H9 (cell line): ENCODE measurements at regions not wholly inside any gene's neighbourhood (a gene's known extent, or its start where the extent isn't known, plus 50 kb on each side); places are given as distances from the start of the nearest gene placed in this dataset.

Source experiments
- DNase-seq: peaks from one replicate; pipeline ENCODE4 v3.0.0-alpha.2; 2017
- H2AFZ ChIP-seq: one replicate; pipeline ENCODE4 v1.6.1; 2013; ENCODE audit warnings: mild to moderate bottlenecking, low read length, control low read depth, moderate library complexity
- H2AK5ac ChIP-seq: 2 replicates; pipeline ENCODE4 v1.6.1; 2013; ENCODE audit warnings: low read length, control low read depth, mixed read lengths; ENCODE audit not compliant: insufficient read length
- H2BK120ac ChIP-seq: one replicate; pipeline ENCODE4 v1.6.1; 2013; ENCODE audit warnings: low read depth, mild to moderate bottlenecking, low read length, control low read depth, inconsistent platforms; ENCODE audit not compliant: poor library complexity, severe bottlenecking
- H2BK12ac ChIP-seq: 2 replicates; pipeline ENCODE4 v1.6.1; 2013; ENCODE audit warnings: low read length, control low read depth, mixed read lengths, low read depth; ENCODE audit not compliant: insufficient read length
- H2BK15ac ChIP-seq: 2 replicates; pipeline ENCODE4 v1.6.1; 2013; ENCODE audit warnings: low read depth, low read length, control low read depth
- H2BK20ac ChIP-seq: one replicate; pipeline ENCODE4 v1.6.1; 2013; ENCODE audit warnings: low read depth, mild to moderate bottlenecking, low read length, control low read depth, inconsistent platforms; ENCODE audit not compliant: poor library complexity, severe bottlenecking
- H2BK5ac ChIP-seq: 2 replicates; pipeline ENCODE4 v1.6.1; 2013; ENCODE audit warnings: low read length, control low read depth, mixed read lengths; ENCODE audit not compliant: insufficient read length
- H3K14ac ChIP-seq: 2 replicates; pipeline ENCODE4 v1.6.1; 2013; ENCODE audit warnings: low read length, control low read depth; ENCODE audit not compliant: insufficient read depth
- H3K18ac ChIP-seq: 2 replicates; pipeline ENCODE4 v1.6.1; 2013; ENCODE audit warnings: low read depth, mild to moderate bottlenecking, mixed read lengths, low read length, control low read depth; ENCODE audit not compliant: insufficient read length
- H3K23ac ChIP-seq: 2 replicates; pipeline ENCODE4 v1.6.1; 2013; ENCODE audit warnings: low read length, control low read depth, mixed read lengths, low read depth; ENCODE audit not compliant: insufficient read length
- H3K23me2 ChIP-seq: 2 replicates; pipeline ENCODE4 v1.6.1; 2013; ENCODE audit warnings: low read depth, mild to moderate bottlenecking, mixed read lengths, low read length, control low read depth; ENCODE audit not compliant: insufficient read length, poor library complexity, severe bottlenecking
- H3K27ac ChIP-seq: 2 replicates; pipeline ENCODE4 v1.5.1; 2013; ENCODE audit warnings: low read length, control low read depth, mixed read lengths, low read depth; ENCODE audit not compliant: insufficient read length
- H3K27me3 ChIP-seq: 2 replicates; pipeline ENCODE4 v1.6.1; 2013; ENCODE audit warnings: low read length, control low read depth, inconsistent platforms; ENCODE audit not compliant: insufficient read depth
- H3K4ac ChIP-seq: 2 replicates; pipeline ENCODE4 v1.6.1; 2013; ENCODE audit warnings: low read depth, mild to moderate bottlenecking, control low read depth, inconsistent platforms, low read length, moderate library complexity
- H3K4me1 ChIP-seq: 2 replicates; pipeline ENCODE4 v1.6.1; 2013; ENCODE audit warnings: low read length, control low read depth, inconsistent platforms; ENCODE audit not compliant: insufficient read depth
- H3K4me2 ChIP-seq: 2 replicates; pipeline ENCODE4 v1.6.1; 2013; ENCODE audit warnings: low read length, control low read depth, mixed read lengths; ENCODE audit not compliant: insufficient read length, insufficient read depth
- H3K56ac ChIP-seq: 2 replicates; pipeline ENCODE4 v1.6.1; 2013; ENCODE audit warnings: low read depth, mild to moderate bottlenecking, mixed read lengths, low read length, control low read depth; ENCODE audit not compliant: insufficient read length
- H3K79me1 ChIP-seq: 2 replicates; pipeline ENCODE4 v1.6.1; 2013; ENCODE audit warnings: low read depth, mild to moderate bottlenecking, moderate library complexity, low read length, control low read depth, inconsistent platforms; ENCODE audit not compliant: insufficient read depth, poor library complexity, severe bottlenecking
- H3K79me2 ChIP-seq: 2 replicates; pipeline ENCODE4 v1.6.1; 2013; ENCODE audit warnings: low read length, control low read depth, inconsistent platforms; ENCODE audit not compliant: insufficient read depth
- H3K9ac ChIP-seq: 2 replicates; pipeline ENCODE4 v1.6.1; 2013; ENCODE audit warnings: low read length, control low read depth, mixed read lengths; ENCODE audit not compliant: insufficient read length; ENCODE audit errors: extremely low read depth
- H3K9me3 ChIP-seq: one replicate; pipeline ENCODE4 v1.6.1; 2013; ENCODE audit warnings: low read depth, low read length, inconsistent platforms; ENCODE audit not compliant: control insufficient read depth
- H3T11ph ChIP-seq: one replicate; pipeline ENCODE4 v1.6.1; 2013; ENCODE audit warnings: mild to moderate bottlenecking, low read length, control low read depth, inconsistent platforms
- H4K20me1 ChIP-seq: one replicate; pipeline ENCODE4 v1.6.1; 2013; ENCODE audit not compliant: control insufficient read depth, insufficient read length, insufficient read depth
- H4K5ac ChIP-seq: 2 replicates; pipeline ENCODE4 v1.6.1; 2013; ENCODE audit warnings: low read depth, mild to moderate bottlenecking, mixed read lengths, low read length, control low read depth; ENCODE audit not compliant: insufficient read length
- H4K8ac ChIP-seq: replicated peaks from 2 replicates; pipeline ENCODE4 v1.6.1; 2013; ENCODE audit warnings: low read length, control low read depth, mixed read lengths, low read depth; ENCODE audit not compliant: insufficient read length
- H4K91ac ChIP-seq: 2 replicates; pipeline ENCODE4 v1.6.1; 2013; ENCODE audit warnings: low read depth, mild to moderate bottlenecking, moderate library complexity, mixed read lengths, low read length, control low read depth; ENCODE audit not compliant: insufficient read length
- H3K27ac Mint-ChIP-seq, 3 experiments: 2 replicates in 2 of 3; 3 replicates in 1 of 3; pipeline ENCODE4 v1.8.0; 2020 to 2021; ENCODE audit warnings: mixed read lengths in 3 of 3, mild to moderate bottlenecking in 1 of 3, moderate library complexity in 1 of 3
- H3K27me3 Mint-ChIP-seq: 2 replicates; pipeline ENCODE4 v1.8.0; 2021; ENCODE audit warnings: low read depth, mild to moderate bottlenecking, moderate library complexity, mixed read lengths
- H3K36me3 Mint-ChIP-seq, 3 experiments: 2 replicates in 2 of 3; 3 replicates in 1 of 3; pipeline ENCODE4 v1.8.0; 2020 to 2021; ENCODE audit warnings: low read depth in 3 of 3, mixed read lengths in 3 of 3; ENCODE audit not compliant: insufficient read depth in 1 of 3
- H3K4me1 Mint-ChIP-seq, 2 experiments: 2 replicates each; pipeline ENCODE4 v1.8.0; 2020; ENCODE audit warnings: mixed read lengths in 2 of 2
- H3K4me3 Mint-ChIP-seq, 2 experiments: 2 replicates in 1 of 2; 3 replicates in 1 of 2; pipeline ENCODE4 v1.8.0; 2020 to 2021; ENCODE audit warnings: mild to moderate bottlenecking in 2 of 2, mixed read lengths in 2 of 2, moderate library complexity in 1 of 2
- H3K9me3 Mint-ChIP-seq, 2 experiments: 2 replicates in 1 of 2; 3 replicates in 1 of 2; pipeline ENCODE4 v1.8.0; 2020; ENCODE audit warnings: mild to moderate bottlenecking in 2 of 2, mixed read lengths in 2 of 2, moderate library complexity in 1 of 2
- CTCF ChIP-seq: fragments of 200-600 bp; sonication (generic); conservative IDR thresholded peaks from 3 replicates; pipeline ENCODE4 v1.8.0; 2021; ENCODE audit warnings: antibody characterized with exemption, mild to moderate bottlenecking
- WGBS: extraction: QIAGEN DNeasy Blood & Tissue Kit; methylation state at CpG from one replicate; pipeline ENCODE4 v1.1.7; 2013; ENCODE audit warnings: missing lambda C conversion rate, low lambda C conversion rate, mixed read lengths; ENCODE audit not compliant: insufficient read length; ENCODE audit errors: extremely low coverage; 5-methylcytosine and 5-hydroxymethylcytosine counted together

GRCh38 chr7:116148108-116148507 is 62.2 kb upstream of the TES start:
- no peaks in the 10 kb centered on the region for H3K4me1 ChIP-seq
- H4K5ac ChIP-seq, result no peak overlapping the region
- Mint-ChIP-seq H3K4me1 (no peaks in the 10 kb centered on the region; a peak in 1 of 4 replicates), H3K27ac (no peak overlapping the region), H3K9me3 (no peaks in the 10 kb centered on the region), H3K4me3 (no peak overlapping the region), H3K36me3 (no peaks in the 10 kb centered on the region), H3K27me3 (no peaks in the 10 kb centered on the region)
- H3K4me2 ChIP-seq, result no peak overlapping the region
- no peak for TF ChIP-seq CTCF
- H2BK120ac ChIP-seq, result no peak overlapping the region
- no CpG with 5 or more reads among the region's 3 CpGs for WGBS
- no peaks in the 10 kb centered on the region for H3K79me1 ChIP-seq
- H3K23ac ChIP-seq, result no peak overlapping the region
- DNase-seq, result no peak
- H3T11ph ChIP-seq, result no peak overlapping the region
- H4K20me1 ChIP-seq, result no peaks in the 10 kb centered on the region
- no peak overlapping the region for H4K91ac ChIP-seq
- no peak overlapping the region for H3K4ac ChIP-seq
- H3K27me3 ChIP-seq, result no peaks in the 10 kb centered on the region
- no peak overlapping the region for H2BK15ac ChIP-seq
- no peak overlapping the region for H3K27ac ChIP-seq
- H2AK5ac ChIP-seq, result no peak overlapping the region
- no peak overlapping the region for H2BK12ac ChIP-seq
- H4K8ac ChIP-seq, result no peak overlapping the region
- H3K23me2 ChIP-seq, result no peaks in the 10 kb centered on the region
- no peaks in the 10 kb centered on the region for H3K79me2 ChIP-seq
- no peak overlapping the region for H2AFZ ChIP-seq
- no peak overlapping the region for H3K14ac ChIP-seq
- no peak overlapping the region for H2BK5ac ChIP-seq
- no peak overlapping the region for H3K18ac ChIP-seq
- no peak overlapping the region for H2BK20ac ChIP-seq
- no peak overlapping the region for H3K9ac ChIP-seq
- H3K56ac ChIP-seq, result no peak overlapping the region
- no peaks in the 10 kb centered on the region for H3K9me3 ChIP-seq
